NB4 (cell line): ENCODE measurements at regions not wholly inside any gene's neighbourhood (a gene's known extent, or its start where the extent isn't known, plus 50 kb on each side); places are given as distances from the start of the nearest gene placed in this dataset.

Experiments used
- DNase-seq: peaks from one replicate; pipeline ENCODE4 v3.0.0; 2010; ENCODE audit warnings: low read depth
- H3K4me3 ChIP-seq: one replicate; pipeline ENCODE4 v1.5.1; 2011; ENCODE audit warnings: mild to moderate bottlenecking, low read depth, low read length, moderate library complexity
- CTCF ChIP-seq: IDR thresholded peaks from one replicate; pipeline ENCODE4 v1.5.1; 2012; ENCODE audit warnings: low read depth, low read length
- MYC ChIP-seq: IDR thresholded peaks from 2 replicates; pipeline ENCODE4 v1.6.1; 2011; ENCODE audit warnings: low read depth, low read length
- POLR2A ChIP-seq: IDR thresholded peaks from 2 replicates; pipeline ENCODE4 v1.6.1; 2011; ENCODE audit warnings: mild to moderate bottlenecking; ENCODE audit not compliant: insufficient read length; ENCODE audit errors: extremely low read depth
- TF ChIP-seq, protein P1 (sequence below): IDR thresholded peaks from 2 replicates; pipeline ENCODE4 v1.6.1; 2011; ENCODE audit warnings: low read depth, low read length

DNA sequence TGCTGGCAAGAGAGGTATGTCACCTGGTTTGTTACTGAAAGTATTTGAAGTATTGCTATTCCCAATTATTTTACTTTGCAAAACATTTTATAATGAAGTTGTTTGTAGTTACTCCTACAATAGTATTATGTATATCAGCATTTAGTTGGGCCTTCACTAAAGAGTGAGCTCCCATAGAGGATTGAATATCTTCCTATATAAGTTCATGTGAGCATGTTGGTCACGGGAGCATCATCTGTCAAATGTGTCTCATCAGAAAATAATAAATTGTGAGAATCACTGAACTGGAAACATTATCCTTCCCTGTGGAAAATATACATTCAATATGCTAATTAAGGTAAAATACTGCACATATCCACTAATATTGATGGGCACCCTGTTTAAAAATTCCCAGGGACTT lies 360.1 kb upstream of the ADGRL3 start:
- H3K4me3 ChIP-seq, result no peak overlapping the region
- DNase-seq, result no peak
- TF ChIP-seq, protein P1, sequence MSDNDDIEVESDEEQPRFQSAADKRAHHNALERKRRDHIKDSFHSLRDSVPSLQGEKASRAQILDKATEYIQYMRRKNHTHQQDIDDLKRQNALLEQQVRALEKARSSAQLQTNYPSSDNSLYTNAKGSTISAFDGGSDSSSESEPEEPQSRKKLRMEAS, result no peak
- TF ChIP-seq MYC (no peak), CTCF (no peak), POLR2A (no peak)

- TF ChIP-seq, protein P1, result no peak
- TF ChIP-seq CTCF, result no peak
- TF ChIP-seq POLR2A, result no peak
- TF ChIP-seq MYC, result no peak
- H3K4me3 ChIP-seq, result no peak overlapping the region
- DNase-seq, result no peak
Observed at GRCh38 chr4:60846678-60847077, 353.4 kb upstream of the ADGRL3 start.

GRCh38 chr4:60847614-60848013 lies 352.5 kb upstream of the ADGRL3 start:
- TF ChIP-seq CTCF (no peak), MYC (no peak), POLR2A (no peak)
- TF ChIP-seq, protein P1, result no peak
- H3K4me3 ChIP-seq, result no peak overlapping the region
- no peak for DNase-seq

GRCh38 chr4:60857130-60857753 lies 342.9 kb upstream of the ADGRL3 start:
- H3K4me3 ChIP-seq, result no peak overlapping the region
- TF ChIP-seq MYC (no peak), CTCF (no peak), POLR2A (no peak)
- TF ChIP-seq, protein P1, result no peak
- no peak for DNase-seq

DNA sequence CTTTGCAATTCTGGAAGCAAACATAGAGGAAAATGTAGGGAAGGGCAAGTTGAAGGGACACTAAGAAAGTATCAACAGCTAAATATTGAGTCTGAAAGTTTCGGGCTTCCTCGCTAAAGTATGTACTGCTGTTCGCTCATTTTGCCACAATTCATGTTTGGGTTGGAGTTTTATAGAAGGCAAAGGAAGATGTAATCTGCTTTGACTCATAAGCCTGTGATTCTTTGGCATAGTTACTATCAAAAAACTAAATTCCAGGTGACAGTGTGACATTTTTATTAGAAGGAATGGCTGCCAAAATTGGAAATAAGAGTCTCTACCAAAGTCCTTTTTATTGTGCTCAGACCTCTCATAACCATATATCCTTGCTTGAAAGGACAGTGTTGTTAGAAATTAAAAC lies 336.7 kb upstream of the ADGRL3 start:
- no peak overlapping the region for H3K4me3 ChIP-seq
- TF ChIP-seq, protein P1, result no peak
- no peak for TF ChIP-seq MYC
- no peak for TF ChIP-seq CTCF
- TF ChIP-seq POLR2A, result no peak
- DNase-seq, result no peak

GRCh38 chr4:60865273-60865672 lies 334.9 kb upstream of the ADGRL3 start:
- peak; percentile 3 for DNase-seq
- no peak overlapping the region for H3K4me3 ChIP-seq
- no peak for TF ChIP-seq CTCF
- no peak for TF ChIP-seq MYC
- TF ChIP-seq, protein P1, result no peak
- no peak for TF ChIP-seq POLR2A
